Right lobe of liver (tissue), 6 donors: ENCODE measurements at regions not wholly inside any gene's neighbourhood (a gene's known extent, or its start where the extent isn't known, plus 50 kb on each side); places are given as distances from the start of the nearest gene placed in this dataset.

Experiments
- ATAC-seq, 4 donors: fragments of 200-7000 bp; cut with Tn5 transposase; one replicate each; pipeline ENCODE4 v1.9.1; 2020; ENCODE audit warnings: mild to moderate bottlenecking in 4 of 4, moderate library complexity in 4 of 4
- DNase-seq, 3 donors: peaks; one replicate each; pipeline ENCODE4 v3.0.0-alpha.2; 2020
- H3K27ac ChIP-seq, 3 donors: fragments of 200-600 bp; one replicate each; pipeline ENCODE4 v1.8.0; 2022
- H3K27me3 ChIP-seq, 2 donors: fragments of 200-600 bp; one replicate each; pipeline ENCODE4 v1.8.0; 2022
- H3K36me3 ChIP-seq, 4 donors: fragments of 200-600 bp; sonication (generic) in 1 of 4; one replicate each; pipeline versions ENCODE4 v1.5.1 to v1.8.0; 2017 to 2022; ENCODE audit warnings: control low read depth in 1 of 4
- H3K4me1 ChIP-seq, 4 donors: fragments of 200-600 bp; sonication (generic) in 1 of 4; one replicate each; pipeline versions ENCODE4 v1.5.1 to v1.8.0; 2017 to 2022; ENCODE audit warnings: control low read depth in 1 of 4
- H3K4me3 ChIP-seq, 3 donors: fragments of 200-600 bp; one replicate each; pipeline ENCODE4 v1.8.0; 2022
- H3K9me3 ChIP-seq, 4 donors: fragments of 200-600 bp; sonication (generic) in 1 of 4; one replicate each; pipeline versions ENCODE4 v1.5.1 to v1.8.0; 2017 to 2022; ENCODE audit warnings: control low read depth in 1 of 4
- CTCF ChIP-seq, 4 donors: fragments of 200-600 bp in 3 of 4; fragments of 450-650 bp in 1 of 4; IDR thresholded peaks; one replicate each; pipeline versions ENCODE4 v1.5.1 to v1.8.0; 2016 to 2022; ENCODE audit warnings: antibody characterized with exemption in 4 of 4, mild to moderate bottlenecking in 2 of 4
- POLR2A ChIP-seq: fragments of 450-650 bp; IDR thresholded peaks from one replicate; pipeline ENCODE4 v1.6.1; 2017; ENCODE audit warnings: antibody characterized with exemption, mild to moderate bottlenecking
- WGBS: methylation state at CpG from one replicate; pipeline ENCODE4 v1.1.6; 2018; ENCODE audit warnings: low coverage, low lambda C conversion rate; ENCODE audit not compliant: insufficient coverage; ENCODE audit errors: missing lambda C conversion rate; 5-methylcytosine and 5-hydroxymethylcytosine counted together
- intact Hi-C, 2 donors: fragments of 100-400 bp; cut with DNase I; formaldehyde crosslinking; loops; one replicate each; pipeline versions ENCODE4 v1.11.2 to v1.14.1; 2022
- donor health status: DM: no; HTN: yes; CAD: no.
- donor health status: DM: no; HTN: no; CAD: no.
- donor health status: DM: no; HTN: no; CAD: no.
- donor health status: DM: no; HTN: yes; CAD: no.
- donor health status: DM: no; HTN: yes; CAD: no.

- ATAC-seq (no peak), DNase-seq (no peak)
- Histone ChIP-seq H3K36me3 (no peaks in the 10 kb centered on the region), H3K9me3 (no peaks in the 10 kb centered on the region), H3K4me1 (peaks cover 0 to 6% (median 0%) of the 10 kb centered on the region in 4 donors), H3K27me3 (no peaks in the 10 kb centered on the region), H3K4me3 (no peak overlapping the region), H3K27ac (no peak overlapping the region)
- TF ChIP-seq POLR2A = no peak
- no peak for TF ChIP-seq CTCF (IDR thresholded peaks at IDR 0.05)
- WGBS = 63% methylated on average over 4 of the region's 31 CpGs
- intact Hi-C loops = no loop called here
These were observed 747.0 kb downstream of the FAM181B start for GRCh38 chr11:81986556-81987161.

GRCh38 chr11:81979448-81979847, 754.2 kb downstream of the FAM181B start:
- no peak overlapping the region for H3K4me3 ChIP-seq
- no peak for ATAC-seq
- no peak for TF ChIP-seq POLR2A
- TF ChIP-seq CTCF (IDR thresholded peaks at IDR 0.05) = no peak
- no peaks in the 10 kb centered on the region for H3K36me3 ChIP-seq
- intact Hi-C loops = no loop called here
- 62% methylated on average over 1 of the region's 1 CpG for WGBS
- no peaks in the 10 kb centered on the region for H3K4me1 ChIP-seq
- no peaks in the 10 kb centered on the region for H3K27me3 ChIP-seq
- no peak for DNase-seq
- H3K27ac ChIP-seq = no peak overlapping the region
- no peaks in the 10 kb centered on the region for H3K9me3 ChIP-seq

- H3K9me3 ChIP-seq = no peaks in the 10 kb centered on the region
- intact Hi-C loops = no loop called here
- ATAC-seq (no peak), DNase-seq (no peak)
- no peak overlapping the region for H3K27ac ChIP-seq
- no peaks in the 10 kb centered on the region for H3K4me1 ChIP-seq
- H3K27me3 ChIP-seq = no peaks in the 10 kb centered on the region
- no peaks in the 10 kb centered on the region for H3K36me3 ChIP-seq
- H3K4me3 ChIP-seq = no peak overlapping the region
- TF ChIP-seq POLR2A (no peak), CTCF (IDR thresholded peaks at IDR 0.05) (no peak)
- WGBS = 75% methylated on average over 2 of the region's 2 CpGs
These were observed 758.3 kb downstream of the FAM181B start for GRCh38 chr11:81975261-81975900.

- 46% methylated on average over 3 of the region's 3 CpGs for WGBS
- Histone ChIP-seq H3K9me3 (no peaks in the 10 kb centered on the region), H3K4me1 (no peaks in the 10 kb centered on the region), H3K27me3 (no peaks in the 10 kb centered on the region), H3K36me3 (no peaks in the 10 kb centered on the region), H3K4me3 (no peak overlapping the region), H3K27ac (no peak overlapping the region)
- ATAC-seq = no peak
- TF ChIP-seq POLR2A (no peak), CTCF (IDR thresholded peaks at IDR 0.05) (no peak)
- no peak for DNase-seq
- intact Hi-C loops = no loop called here
These were observed 762.8 kb downstream of the FAM181B start for GRCh38 chr11:81970886-81971285.
